Fibroblast of lung (primary cell): ENCODE measurements at regions not wholly inside any gene's neighbourhood (a gene's known extent, or its start where the extent isn't known, plus 50 kb on each side); places are given as distances from the start of the nearest gene placed in this dataset.

Source experiments
- DNase-seq, 2 donors: peaks; one replicate each; pipeline versions ENCODE4 v3.0.0 to v3.0.0-alpha.2; 2010; ENCODE audit warnings: low read depth in 2 of 2
- H2AFZ ChIP-seq: 2 replicates; pipeline ENCODE4 v1.5.1; 2012; ENCODE audit warnings: low read length, control low read depth, inconsistent platforms
- H3K27ac ChIP-seq: 2 replicates; pipeline ENCODE4 v1.5.1; 2011; ENCODE audit warnings: low read length, control low read depth; ENCODE audit not compliant: insufficient read depth
- H3K27me3 ChIP-seq: 2 replicates; pipeline ENCODE4 v1.5.1; 2011; ENCODE audit warnings: mild to moderate bottlenecking, low read length; ENCODE audit not compliant: control insufficient read depth, insufficient read depth
- H3K36me3 ChIP-seq: 2 replicates; pipeline ENCODE4 v1.5.1; 2011; ENCODE audit warnings: low read length; ENCODE audit not compliant: control insufficient read depth, insufficient read depth
- H3K4me1 ChIP-seq: 2 replicates; pipeline ENCODE4 v1.5.1; 2011; ENCODE audit warnings: low read length; ENCODE audit not compliant: control insufficient read depth, insufficient read depth; ENCODE audit errors: extremely low read depth
- H3K4me2 ChIP-seq: 2 replicates; pipeline ENCODE4 v1.5.1; 2011; ENCODE audit warnings: low read length, control low read depth; ENCODE audit not compliant: insufficient read depth; ENCODE audit errors: extremely low read depth
- H3K4me3 ChIP-seq, 4 experiments: fragments of 200-600 bp in 1 of 4; sonication (generic) in 1 of 4; replicated peaks in 1 of 4; 2 replicates each; pipeline ENCODE4 v1.5.1; 2011 to 2016; ENCODE audit warnings: low read length in 4 of 4, low read depth in 3 of 4, mild to moderate bottlenecking in 3 of 4, control low read depth in 2 of 4, inconsistent platforms in 1 of 4, mixed read lengths in 1 of 4; ENCODE audit not compliant: insufficient read depth in 1 of 4; ENCODE audit errors: control extremely low read depth in 1 of 4
- H3K79me2 ChIP-seq: 2 replicates; pipeline ENCODE4 v1.5.1; 2012; ENCODE audit warnings: mild to moderate bottlenecking, low read length, inconsistent platforms; ENCODE audit not compliant: control insufficient read depth, insufficient read depth
- H3K9ac ChIP-seq: 2 replicates; pipeline ENCODE4 v1.5.1; 2011; ENCODE audit warnings: mild to moderate bottlenecking, low read length, control low read depth; ENCODE audit not compliant: insufficient read depth
- H3K9me3 ChIP-seq: 2 replicates; pipeline ENCODE4 v1.5.1; 2012; ENCODE audit warnings: low read depth, low read length; ENCODE audit not compliant: control insufficient read depth, insufficient read depth
- H4K20me1 ChIP-seq: 2 replicates; pipeline ENCODE4 v1.5.1; 2011; ENCODE audit warnings: low read length; ENCODE audit not compliant: control insufficient read depth, insufficient read depth; ENCODE audit errors: extremely low read depth
- CTCF ChIP-seq, 2 donors: IDR thresholded peaks in 1 of 2; conservative IDR thresholded peaks in 1 of 2; 1 replicate in 1 of 2; 2 replicates in 1 of 2; pipeline ENCODE4 v1.5.1; 2011 to 2012; ENCODE audit warnings: low read length in 2 of 2, control low read depth in 1 of 2, inconsistent platforms in 1 of 2, low read depth in 1 of 2, mild to moderate bottlenecking in 1 of 2
- EZH2 ChIP-seq: IDR thresholded peaks from 2 replicates; pipeline ENCODE4 v1.5.1; 2012; ENCODE audit warnings: low read length, control low read depth, mild to moderate bottlenecking; ENCODE audit errors: missing control alignments

- H3K27me3 ChIP-seq: no peaks in the 10 kb centered on the region
- no peak overlapping the region for H3K9ac ChIP-seq
- H3K4me3 ChIP-seq: no peak overlapping the region
- no peaks in the 10 kb centered on the region for H3K9me3 ChIP-seq
- no peaks in the 10 kb centered on the region for H3K4me1 ChIP-seq
- H3K4me2 ChIP-seq: no peak overlapping the region
- H4K20me1 ChIP-seq: no peaks in the 10 kb centered on the region
- H3K36me3 ChIP-seq: no peaks in the 10 kb centered on the region
- TF ChIP-seq CTCF (conservative IDR thresholded peaks at IDR 0.05 in 1 of 2, IDR thresholded peaks at IDR 0.05 in 1 of 2; ENCODE audit: low read depth in 1 of 2, low read length in 2 of 2) (no peak), EZH2 (no peak)
- no peaks in the 10 kb centered on the region for H3K79me2 ChIP-seq
- H2AFZ ChIP-seq: no peak overlapping the region
- H3K27ac ChIP-seq: no peak overlapping the region
- DNase-seq: no peak
These were observed 1170.7 kb upstream of the SLC39A10 start for GRCh38 chr2:194486326-194486725.

GRCh38 chr2:194483041-194483440, 1174.0 kb upstream of the SLC39A10 start:
- H3K27me3 ChIP-seq: no peaks in the 10 kb centered on the region
- H3K4me2 ChIP-seq: no peak overlapping the region
- DNase-seq: no peak
- no peaks in the 10 kb centered on the region for H3K79me2 ChIP-seq
- no peak overlapping the region for H3K4me3 ChIP-seq
- H3K27ac ChIP-seq: no peak overlapping the region
- TF ChIP-seq CTCF (conservative IDR thresholded peaks at IDR 0.05 in 1 of 2, IDR thresholded peaks at IDR 0.05 in 1 of 2; ENCODE audit: low read depth in 1 of 2, low read length in 2 of 2): no peak
- TF ChIP-seq EZH2: no peak
- H3K9ac ChIP-seq: no peak overlapping the region
- H3K4me1 ChIP-seq: no peaks in the 10 kb centered on the region
- no peak overlapping the region for H2AFZ ChIP-seq
- H4K20me1 ChIP-seq: no peaks in the 10 kb centered on the region
- H3K9me3 ChIP-seq: no peaks in the 10 kb centered on the region
- H3K36me3 ChIP-seq: no peaks in the 10 kb centered on the region

GRCh38 chr2:194465641-194466040, 1191.4 kb upstream of the SLC39A10 start:
- TF ChIP-seq CTCF (conservative IDR thresholded peaks at IDR 0.05 in 1 of 2, IDR thresholded peaks at IDR 0.05 in 1 of 2; ENCODE audit: low read depth in 1 of 2, low read length in 2 of 2) (no peak), EZH2 (no peak)
- H3K36me3 ChIP-seq: no peaks in the 10 kb centered on the region
- no peak for DNase-seq
- no peak overlapping the region for H3K27ac ChIP-seq
- H3K27me3 ChIP-seq: no peaks in the 10 kb centered on the region
- no peaks in the 10 kb centered on the region for H4K20me1 ChIP-seq
- H3K4me1 ChIP-seq: no peaks in the 10 kb centered on the region
- H3K4me3 ChIP-seq: no peak overlapping the region
- no peaks in the 10 kb centered on the region for H3K79me2 ChIP-seq
- no peak overlapping the region for H3K9ac ChIP-seq
- H3K9me3 ChIP-seq: no peaks in the 10 kb centered on the region
- H3K4me2 ChIP-seq: no peak overlapping the region
- no peak overlapping the region for H2AFZ ChIP-seq
